IPS DF 6.9 (cell line): ENCODE measurements at regions not wholly inside any gene's neighbourhood (a gene's known extent, or its start where the extent isn't known, plus 50 kb on each side); places are given as distances from the start of the nearest gene placed in this dataset.

Experiments
- DNase-seq: peaks from one replicate; pipeline ENCODE4 v3.0.0-alpha.2; 2013; ENCODE audit warnings: low read depth, low spot score
- H3K27ac ChIP-seq: one replicate; pipeline ENCODE4 v1.5.1; 2013; ENCODE audit warnings: low read length, control low read depth
- H3K27me3 ChIP-seq: 2 replicates; pipeline ENCODE4 v1.6.1; 2013; ENCODE audit warnings: mild to moderate bottlenecking, low read length; ENCODE audit not compliant: control insufficient read depth, insufficient read depth
- H3K36me3 ChIP-seq: 2 replicates; pipeline ENCODE4 v1.6.1; 2013; ENCODE audit warnings: low read length; ENCODE audit not compliant: control insufficient read depth, insufficient read depth
- H3K4me1 ChIP-seq: 2 replicates; pipeline ENCODE4 v1.6.1; 2013; ENCODE audit warnings: low read length; ENCODE audit not compliant: control insufficient read depth, insufficient read depth
- H3K4me3 ChIP-seq: 2 replicates; pipeline ENCODE4 v1.5.1; 2013; ENCODE audit warnings: mild to moderate bottlenecking, low read length
- H3K9me3 ChIP-seq: 2 replicates; pipeline ENCODE4 v1.6.1; 2013; ENCODE audit warnings: low read length, inconsistent platforms; ENCODE audit not compliant: control insufficient read depth, insufficient read depth
- WGBS: extraction: QIAGEN DNeasy Blood & Tissue Kit; methylation state at CpG from one replicate; pipeline ENCODE4 v1.1.7; 2013; ENCODE audit warnings: mixed read lengths, missing lambda C conversion rate; ENCODE audit not compliant: insufficient read length, insufficient coverage; 5-methylcytosine and 5-hydroxymethylcytosine counted together

GRCh38 chr2:15708865-15709820, 117.5 kb downstream of the DDX1 start:
- H3K27ac ChIP-seq, result no peak overlapping the region
- no peaks in the 10 kb centered on the region for H3K9me3 ChIP-seq
- no peaks in the 10 kb centered on the region for H3K36me3 ChIP-seq
- no peak overlapping the region for H3K4me3 ChIP-seq
- no CpG with 5 or more reads among the region's 11 CpGs for WGBS
- H3K27me3 ChIP-seq, result no peaks in the 10 kb centered on the region; the same call in 1 of the 2 replicates
- DNase-seq, result no peak
- H3K4me1 ChIP-seq, result no peaks in the 10 kb centered on the region; the same call in 1 of the 2 replicates

DNA sequence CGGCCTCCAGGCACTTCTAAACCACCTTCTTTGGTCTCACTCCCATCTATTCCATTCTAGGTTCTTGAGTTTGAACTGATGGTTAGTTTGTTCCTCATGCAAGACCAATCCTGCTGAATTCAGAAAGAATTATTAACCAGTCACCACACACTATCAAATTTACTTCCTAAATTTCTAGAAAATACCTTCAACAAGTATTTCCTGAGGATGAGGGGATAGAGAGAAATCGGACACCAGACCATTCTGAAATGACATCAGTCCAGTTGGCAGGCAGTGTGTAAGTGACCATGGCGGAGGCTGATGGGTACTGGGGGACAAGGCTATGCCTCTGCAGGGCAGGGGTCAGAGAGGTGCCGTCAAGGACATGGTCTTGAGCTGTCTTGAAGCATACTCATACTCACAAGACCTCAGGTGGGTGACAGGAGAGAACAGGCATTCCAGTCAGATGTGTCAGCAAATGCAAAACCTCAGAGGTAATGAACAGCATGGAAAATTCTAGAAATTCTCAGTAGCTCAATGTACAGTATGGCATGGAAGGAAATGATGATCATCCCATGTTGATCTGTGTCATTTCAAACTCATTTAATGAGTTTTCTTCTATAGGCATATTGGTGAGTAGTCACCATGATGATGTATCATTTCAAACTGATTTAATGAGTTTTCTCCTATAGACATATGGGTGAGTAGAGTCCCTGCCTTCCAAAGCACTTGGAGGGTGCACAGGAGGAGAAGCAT, 119.6 kb downstream of the DDX1 start:
- Histone ChIP-seq H3K27ac (no peak overlapping the region), H3K36me3 (no peaks in the 10 kb centered on the region), H3K27me3 (no peaks in the 10 kb centered on the region; the same call in 1 of the 2 replicates), H3K9me3 (no peaks in the 10 kb centered on the region), H3K4me1 (no peaks in the 10 kb centered on the region; the same call in 1 of the 2 replicates), H3K4me3 (no peak overlapping the region)
- DNase-seq, result no peak
- WGBS, result no CpG with 5 or more reads among the region's 4 CpGs

GRCh38 chr2:15712551-15713342, 121.1 kb downstream of the DDX1 start:
- H3K4me3 ChIP-seq, result no peak overlapping the region; the same call in 1 of the 2 replicates
- H3K4me1 ChIP-seq, result no peaks in the 10 kb centered on the region; the same call in 1 of the 2 replicates
- H3K9me3 ChIP-seq, result no peaks in the 10 kb centered on the region
- WGBS, result no CpG with 5 or more reads among the region's 7 CpGs
- H3K36me3 ChIP-seq, result no peaks in the 10 kb centered on the region
- DNase-seq, result no peak
- no peaks in the 10 kb centered on the region; the same call in 1 of the 2 replicates for H3K27me3 ChIP-seq
- H3K27ac ChIP-seq, result no peak overlapping the region

DNA sequence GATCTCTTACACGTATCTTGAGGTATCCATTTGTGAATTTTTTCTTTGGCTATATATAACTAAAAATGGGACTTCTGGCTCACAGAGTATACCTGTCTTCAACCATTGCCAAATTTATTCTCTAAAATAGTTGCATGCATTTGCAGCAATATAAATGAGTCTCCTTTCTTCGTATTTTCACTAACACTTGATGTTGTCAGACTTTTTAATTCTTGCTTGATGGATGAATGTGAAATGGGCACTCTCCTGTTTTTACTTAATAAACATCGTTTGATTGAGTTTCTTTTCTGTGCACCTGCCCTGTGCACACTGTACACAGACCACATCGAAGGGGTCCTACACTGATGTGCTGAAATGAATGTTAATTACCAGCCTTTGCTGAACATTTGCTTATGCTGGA, 121.8 kb downstream of the DDX1 start:
- H3K9me3 ChIP-seq, result no peaks in the 10 kb centered on the region
- H3K27ac ChIP-seq, result no peak overlapping the region
- no peaks in the 10 kb centered on the region; the same call in 1 of the 2 replicates for H3K4me1 ChIP-seq
- H3K36me3 ChIP-seq, result no peaks in the 10 kb centered on the region
- no peaks in the 10 kb centered on the region; the same call in 1 of the 2 replicates for H3K27me3 ChIP-seq
- DNase-seq, result no peak
- no peak overlapping the region for H3K4me3 ChIP-seq
- no CpG with 5 or more reads among the region's 4 CpGs for WGBS

- no peak overlapping the region for H3K27ac ChIP-seq
These were observed 122.3 kb downstream of the DDX1 start for GRCh38 chr2:15714002-15714401.

GRCh38 chr2:15714609-15715008, 122.9 kb downstream of the DDX1 start:
- no peak for DNase-seq
- no peaks in the 10 kb centered on the region for H3K4me1 ChIP-seq
- H3K4me3 ChIP-seq, result no peak overlapping the region
- no peaks in the 10 kb centered on the region for H3K9me3 ChIP-seq
- H3K36me3 ChIP-seq, result no peaks in the 10 kb centered on the region
- no CpG with 5 or more reads among the region's 1 CpG for WGBS
- H3K27ac ChIP-seq, result no peak overlapping the region
- H3K27me3 ChIP-seq, result no peaks in the 10 kb centered on the region

More at GRCh38 chr2:15714002-15714401, 122.3 kb downstream of the DDX1 start:
- Histone ChIP-seq H3K9me3 (no peaks in the 10 kb centered on the region), H3K4me3 (no peak overlapping the region), H3K4me1 (no peaks in the 10 kb centered on the region), H3K27me3 (no peaks in the 10 kb centered on the region), H3K36me3 (no peaks in the 10 kb centered on the region)
- WGBS, result no CpG with 5 or more reads among the region's 5 CpGs
- no peak for DNase-seq

- H3K9me3 ChIP-seq, result no peaks in the 10 kb centered on the region
- DNase-seq, result no peak
- no peak overlapping the region for H3K4me3 ChIP-seq
- H3K36me3 ChIP-seq, result no peaks in the 10 kb centered on the region
- no peaks in the 10 kb centered on the region for H3K27me3 ChIP-seq
- no CpG with 5 or more reads among the region's 8 CpGs for WGBS
- H3K27ac ChIP-seq, result no peak overlapping the region
- H3K4me1 ChIP-seq, result no peaks in the 10 kb centered on the region
These were observed 123.9 kb downstream of the DDX1 start for GRCh38 chr2:15715596-15715995.

- H3K27ac ChIP-seq, result no peak overlapping the region
- no peak overlapping the region for H3K4me3 ChIP-seq
- no peaks in the 10 kb centered on the region for H3K36me3 ChIP-seq
- DNase-seq, result no peak
- no peaks in the 10 kb centered on the region for H3K4me1 ChIP-seq
- no CpG with 5 or more reads among the region's 8 CpGs for WGBS
- no peaks in the 10 kb centered on the region for H3K27me3 ChIP-seq
- no peaks in the 10 kb centered on the region for H3K9me3 ChIP-seq
These were observed 126.7 kb downstream of the DDX1 start for GRCh38 chr2:15718103-15718943.

DNA sequence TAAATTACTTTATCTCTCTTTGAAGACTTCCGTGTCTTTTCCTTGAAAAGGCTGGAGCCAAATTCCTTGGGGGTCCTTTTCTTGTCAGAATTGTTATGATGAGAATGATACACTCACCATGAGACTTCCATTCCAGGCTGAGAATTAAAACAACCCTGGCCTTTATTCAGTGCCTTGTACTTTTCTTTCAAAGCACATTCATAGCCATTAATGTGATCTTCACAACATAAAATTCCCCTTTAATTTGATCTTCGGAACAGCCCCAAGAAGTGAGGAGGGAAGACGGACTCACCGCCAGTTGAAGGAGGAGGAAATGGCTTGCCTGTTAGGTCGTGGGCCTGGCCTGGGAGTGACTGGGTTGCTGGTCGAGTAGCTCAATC, 127.3 kb downstream of the DDX1 start:
- no peak for DNase-seq
- Histone ChIP-seq H3K36me3 (no peaks in the 10 kb centered on the region), H3K4me3 (no peak overlapping the region), H3K4me1 (no peaks in the 10 kb centered on the region), H3K27ac (no peak overlapping the region), H3K9me3 (no peaks in the 10 kb centered on the region), H3K27me3 (no peaks in the 10 kb centered on the region)
- WGBS, result no CpG with 5 or more reads among the region's 6 CpGs
